ENCODE measurements at regions not wholly inside any gene's neighbourhood (a gene's known extent, or its start where the extent isn't known, plus 50 kb on each side); places are given as distances from the start of the nearest gene placed in this dataset.

- Histone ChIP-seq H3K36me3 (no peaks in the 10 kb centered on the region), H3K27ac (no peak overlapping the region), H3K9me3 (ENCODE audit: low read depth) (no peaks in the 10 kb centered on the region), H3K4me1 (ENCODE audit: low read depth) (peaks cover 4% of the 10 kb centered on the region), H3K4me3 (no peak overlapping the region), H3K27me3 (no peaks in the 10 kb centered on the region)
- no peak for TF ChIP-seq CTCF (IDR thresholded peaks at IDR 0.05; ENCODE audit: low read depth, low read length)
- peak in 1 of 2 donors; percentile 20 for DNase-seq (ENCODE audit: low read depth in 1 of 2, low spot score in 1 of 2)
Measured at GRCh38 chr3:150300852-150301517, 107.1 kb upstream of the TSC22D2 start.

GRCh38 chr3:150300388-150300787, 107.7 kb upstream of the TSC22D2 start:
- TF ChIP-seq CTCF (IDR thresholded peaks at IDR 0.05; ENCODE audit: low read depth, low read length): no peak
- Histone ChIP-seq H3K4me1 (ENCODE audit: low read depth) (peaks cover 4% of the 10 kb centered on the region), H3K27me3 (no peaks in the 10 kb centered on the region), H3K4me3 (no peak overlapping the region), H3K36me3 (no peaks in the 10 kb centered on the region), H3K9me3 (ENCODE audit: low read depth) (no peaks in the 10 kb centered on the region), H3K27ac (no peak overlapping the region)
- DNase-seq (ENCODE audit: low read depth in 1 of 2, low spot score in 1 of 2): no peak

GRCh38 chr3:150299201-150299600, 108.9 kb upstream of the TSC22D2 start:
- DNase-seq (ENCODE audit: low read depth in 1 of 2, low spot score in 1 of 2): peak; percentile 38 to 67
- no peaks in the 10 kb centered on the region for H3K36me3 ChIP-seq
- no peak overlapping the region for H3K27ac ChIP-seq
- no peaks in the 10 kb centered on the region for H3K27me3 ChIP-seq
- TF ChIP-seq CTCF (IDR thresholded peaks at IDR 0.05; ENCODE audit: low read depth, low read length): no peak
- no peaks in the 10 kb centered on the region for H3K9me3 ChIP-seq (ENCODE audit: low read depth)
- H3K4me1 ChIP-seq (ENCODE audit: low read depth): peaks cover 4% of the 10 kb centered on the region
- H3K4me3 ChIP-seq: no peak overlapping the region

GRCh38 chr3:150296966-150297365, 111.1 kb upstream of the TSC22D2 start:
- no peak overlapping the region for H3K27ac ChIP-seq
- DNase-seq (ENCODE audit: low read depth in 1 of 2, low spot score in 1 of 2): no peak
- H3K36me3 ChIP-seq: no peaks in the 10 kb centered on the region
- H3K27me3 ChIP-seq: no peaks in the 10 kb centered on the region
- TF ChIP-seq CTCF (IDR thresholded peaks at IDR 0.05; ENCODE audit: low read depth, low read length): no peak
- no peak overlapping the region for H3K4me3 ChIP-seq
- peaks cover 4% of the 10 kb centered on the region for H3K4me1 ChIP-seq (ENCODE audit: low read depth)
- no peaks in the 10 kb centered on the region for H3K9me3 ChIP-seq (ENCODE audit: low read depth)

GRCh38 chr3:150296123-150296735, 111.9 kb upstream of the TSC22D2 start:
- Histone ChIP-seq H3K4me1 (ENCODE audit: low read depth) (peaks cover 4% of the 10 kb centered on the region), H3K9me3 (ENCODE audit: low read depth) (no peaks in the 10 kb centered on the region), H3K27me3 (no peaks in the 10 kb centered on the region), H3K36me3 (no peaks in the 10 kb centered on the region), H3K4me3 (no peak overlapping the region), H3K27ac (no peak overlapping the region)
- no peak for TF ChIP-seq CTCF (IDR thresholded peaks at IDR 0.05; ENCODE audit: low read depth, low read length)
- DNase-seq (ENCODE audit: low read depth in 1 of 2, low spot score in 1 of 2): no peak

All from cardiac muscle cell (in vitro differentiated cells and primary cell).